Natural killer cell (primary cell): ENCODE measurements at regions not wholly inside any gene's neighbourhood (a gene's known extent, or its start where the extent isn't known, plus 50 kb on each side); places are given as distances from the start of the nearest gene placed in this dataset.

Experiments used
- ATAC-seq, 3 donors: fragments of 150-1000 bp in 2 of 3; fragments of 200-7000 bp in 1 of 3; cut with Tn5 transposase; 1 replicate in 1 of 3; 2 replicates in 2 of 3; pipeline ENCODE4 v1.10.0; 2021; ENCODE audit warnings: mild to moderate bottlenecking in 2 of 3, moderate library complexity in 2 of 3
- DNase-seq, 2 donors: peaks; one replicate each; pipeline versions ENCODE4 v3.0.0 to v3.0.0-alpha.2; 2013 to 2021; ENCODE audit warnings: mixed read lengths in 1 of 2
- H3K27ac ChIP-seq: one replicate; pipeline ENCODE4 v1.5.1; 2013; ENCODE audit warnings: mild to moderate bottlenecking, low read length
- H3K27me3 ChIP-seq: one replicate; pipeline ENCODE4 v1.6.1; 2013; ENCODE audit warnings: low read length; ENCODE audit not compliant: control insufficient read depth, insufficient read depth
- H3K36me3 ChIP-seq: one replicate; pipeline ENCODE4 v1.6.1; 2013; ENCODE audit warnings: low read length; ENCODE audit not compliant: control insufficient read depth, insufficient read depth
- H3K4me1 ChIP-seq: one replicate; pipeline ENCODE4 v1.6.1; 2013; ENCODE audit warnings: low read length; ENCODE audit not compliant: control insufficient read depth, insufficient read depth
- H3K4me3 ChIP-seq: one replicate; pipeline ENCODE4 v1.5.1; 2013; ENCODE audit warnings: low read length
- H3K9me3 ChIP-seq: one replicate; pipeline ENCODE4 v1.6.1; 2013; ENCODE audit warnings: low read length; ENCODE audit not compliant: control insufficient read depth, insufficient read depth
- H3K27ac Mint-ChIP-seq, 2 donors: one replicate each; pipeline ENCODE4 v1.8.0; 2022; ENCODE audit warnings: mild to moderate bottlenecking in 2 of 2, mixed read lengths in 2 of 2, moderate library complexity in 1 of 2
- H3K27me3 Mint-ChIP-seq, 2 donors: one replicate each; pipeline ENCODE4 v1.8.0; 2022; ENCODE audit warnings: low read depth in 2 of 2, mixed read lengths in 2 of 2
- H3K36me3 Mint-ChIP-seq: one replicate; pipeline ENCODE4 v1.8.0; 2022; ENCODE audit warnings: mixed read lengths
- H3K4me1 Mint-ChIP-seq, 2 donors: one replicate each; pipeline ENCODE4 v1.8.0; 2022; ENCODE audit warnings: mixed read lengths in 2 of 2
- H3K4me3 Mint-ChIP-seq: one replicate; pipeline ENCODE4 v1.8.0; 2022; ENCODE audit warnings: mild to moderate bottlenecking, moderate library complexity, mixed read lengths
- H3K9me3 Mint-ChIP-seq, 2 donors: one replicate each; pipeline ENCODE4 v1.8.0; 2022; ENCODE audit warnings: mixed read lengths in 2 of 2
- WGBS: methylation state at CpG from one replicate; pipeline ENCODE4 v1.1.7; 2013; ENCODE audit warnings: missing lambda C conversion rate; ENCODE audit not compliant: insufficient coverage; 5-methylcytosine and 5-hydroxymethylcytosine counted together
- intact Hi-C: fragments of 100-400 bp; cut with micrococcal nuclease; formaldehyde crosslinking; loops from one replicate; pipeline ENCODE4 v1.14.2; 2022
- TF ChIP-seq, protein P1 (sequence below): fragments of 200-600 bp; IDR thresholded peaks from one replicate; pipeline ENCODE4 v1.8.0; 2022; ENCODE audit warnings: antibody characterized with exemption

GRCh38 chr13:39875111-39875987 lies 219.9 kb downstream of the COG6 start:
- ATAC-seq (no peak), DNase-seq (no peak)
- H3K9me3 ChIP-seq = no peaks in the 10 kb centered on the region
- H3K36me3 Mint-ChIP-seq = no peaks in the 10 kb centered on the region
- no peaks in the 10 kb centered on the region for H3K27me3 Mint-ChIP-seq
- WGBS = 77% methylated on average over 8 of the region's 9 CpGs
- H3K4me3 Mint-ChIP-seq = no peak overlapping the region
- no peak overlapping the region for H3K27ac Mint-ChIP-seq
- no peaks in the 10 kb centered on the region for H3K36me3 ChIP-seq
- intact Hi-C loops = no loop called here
- no peak overlapping the region for H3K4me3 ChIP-seq
- no peaks in the 10 kb centered on the region for H3K4me1 ChIP-seq
- TF ChIP-seq, protein P1, sequence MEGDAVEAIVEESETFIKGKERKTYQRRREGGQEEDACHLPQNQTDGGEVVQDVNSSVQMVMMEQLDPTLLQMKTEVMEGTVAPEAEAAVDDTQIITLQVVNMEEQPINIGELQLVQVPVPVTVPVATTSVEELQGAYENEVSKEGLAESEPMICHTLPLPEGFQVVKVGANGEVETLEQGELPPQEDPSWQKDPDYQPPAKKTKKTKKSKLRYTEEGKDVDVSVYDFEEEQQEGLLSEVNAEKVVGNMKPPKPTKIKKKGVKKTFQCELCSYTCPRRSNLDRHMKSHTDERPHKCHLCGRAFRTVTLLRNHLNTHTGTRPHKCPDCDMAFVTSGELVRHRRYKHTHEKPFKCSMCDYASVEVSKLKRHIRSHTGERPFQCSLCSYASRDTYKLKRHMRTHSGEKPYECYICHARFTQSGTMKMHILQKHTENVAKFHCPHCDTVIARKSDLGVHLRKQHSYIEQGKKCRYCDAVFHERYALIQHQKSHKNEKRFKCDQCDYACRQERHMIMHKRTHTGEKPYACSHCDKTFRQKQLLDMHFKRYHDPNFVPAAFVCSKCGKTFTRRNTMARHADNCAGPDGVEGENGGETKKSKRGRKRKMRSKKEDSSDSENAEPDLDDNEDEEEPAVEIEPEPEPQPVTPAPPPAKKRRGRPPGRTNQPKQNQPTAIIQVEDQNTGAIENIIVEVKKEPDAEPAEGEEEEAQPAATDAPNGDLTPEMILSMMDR = no peak
- no peaks in the 10 kb centered on the region for H3K4me1 Mint-ChIP-seq
- H3K27ac ChIP-seq = no peak overlapping the region
- no peaks in the 10 kb centered on the region for H3K9me3 Mint-ChIP-seq
- H3K27me3 ChIP-seq = no peaks in the 10 kb centered on the region

GRCh38 chr13:39876258-39876657 lies 220.8 kb downstream of the COG6 start:
- H3K27ac Mint-ChIP-seq = no peak overlapping the region
- H3K4me1 Mint-ChIP-seq = no peaks in the 10 kb centered on the region
- intact Hi-C loops = no loop called here
- peaks cover 3 to 4% of the 10 kb centered on the region in 2 donors for H3K27me3 Mint-ChIP-seq
- no peak overlapping the region for H3K4me3 Mint-ChIP-seq
- no peak overlapping the region for H3K4me3 ChIP-seq
- DNase-seq (no peak), ATAC-seq (no peak)
- no peaks in the 10 kb centered on the region for H3K4me1 ChIP-seq
- 97% methylated on average over 2 of the region's 3 CpGs for WGBS
- TF ChIP-seq, protein P1 = no peak
- no peaks in the 10 kb centered on the region for H3K36me3 ChIP-seq
- H3K27ac ChIP-seq = no peak overlapping the region
- H3K36me3 Mint-ChIP-seq = peaks cover 3% of the 10 kb centered on the region
- H3K9me3 ChIP-seq = no peaks in the 10 kb centered on the region
- H3K9me3 Mint-ChIP-seq = peaks cover 0 to 2% of the 10 kb centered on the region in 2 donors
- H3K27me3 ChIP-seq = no peaks in the 10 kb centered on the region

DNA sequence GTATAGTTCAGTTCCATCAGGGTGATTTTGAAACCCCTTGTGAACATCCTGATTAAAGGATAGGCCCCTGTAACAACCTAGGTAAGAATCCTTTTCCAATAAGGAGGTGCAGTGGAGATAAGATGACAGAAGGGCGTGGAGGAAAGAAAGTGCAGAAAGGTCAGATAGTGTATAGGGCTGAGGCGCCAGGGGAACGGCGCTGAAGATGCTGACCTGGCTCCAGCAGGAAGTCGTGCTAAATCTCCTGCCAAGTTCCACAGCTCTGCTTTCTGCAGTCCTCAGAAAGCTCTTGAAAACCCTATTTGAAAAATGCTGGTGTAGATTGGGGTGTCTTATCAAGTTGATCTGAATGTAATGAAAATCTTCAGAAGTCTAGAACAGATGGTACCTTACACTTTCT lies 221.7 kb downstream of the COG6 start:
- Mint-ChIP-seq H3K36me3 (peaks cover 5% of the 10 kb centered on the region), H3K27me3 (peaks cover 7% of the 10 kb centered on the region in 2 donors), H3K4me1 (no peaks in the 10 kb centered on the region), H3K9me3 (peaks cover 2 to 4% of the 10 kb centered on the region in 2 donors), H3K27ac (no peak overlapping the region), H3K4me3 (no peak overlapping the region)
- H3K4me1 ChIP-seq = no peaks in the 10 kb centered on the region
- peaks cover 5% of the 10 kb centered on the region for H3K9me3 ChIP-seq
- no peak overlapping the region for H3K27ac ChIP-seq
- ATAC-seq (no peak), DNase-seq (peak in 1 of 2 donors; percentile 4)
- intact Hi-C loops = no loop called here
- TF ChIP-seq, protein P1 = no peak
- H3K36me3 ChIP-seq = no peaks in the 10 kb centered on the region
- WGBS = 52% methylated on average over 5 of the region's 5 CpGs
- H3K4me3 ChIP-seq = no peak overlapping the region
- H3K27me3 ChIP-seq = peaks cover 2% of the 10 kb centered on the region
